Activated naive CD8-positive, alpha-beta T cell (primary cell): ENCODE measurements at regions not wholly inside any gene's neighbourhood (a gene's known extent, or its start where the extent isn't known, plus 50 kb on each side); places are given as distances from the start of the nearest gene placed in this dataset.

ENCODE experiments used
- H3K27ac Mint-ChIP-seq: one replicate; pipeline ENCODE4 v1.8.0; 2021; ENCODE audit warnings: mixed read lengths
- H3K27me3 Mint-ChIP-seq: one replicate; pipeline ENCODE4 v1.8.0; 2021; ENCODE audit warnings: mixed read lengths
- H3K36me3 Mint-ChIP-seq: one replicate; pipeline ENCODE4 v1.8.0; 2021; ENCODE audit warnings: mixed read lengths
- H3K4me1 Mint-ChIP-seq: one replicate; pipeline ENCODE4 v1.8.0; 2021; ENCODE audit warnings: low read depth, mixed read lengths
- H3K4me3 Mint-ChIP-seq: one replicate; pipeline ENCODE4 v1.8.0; 2021; ENCODE audit warnings: mild to moderate bottlenecking, mixed read lengths
- H3K9me3 Mint-ChIP-seq: one replicate; pipeline ENCODE4 v1.8.0; 2021; ENCODE audit warnings: low read depth, mixed read lengths

GRCh38 chr4:38213083-38213805 is 253.0 kb downstream of the PTTG2 start:
- Mint-ChIP-seq H3K36me3 (no peaks in the 10 kb centered on the region), H3K4me3 (no peak overlapping the region), H3K9me3 (no peaks in the 10 kb centered on the region), H3K4me1 (no peaks in the 10 kb centered on the region), H3K27me3 (no peaks in the 10 kb centered on the region), H3K27ac (no peak overlapping the region)

- Mint-ChIP-seq H3K4me1 (no peaks in the 10 kb centered on the region), H3K36me3 (peaks cover 3% of the 10 kb centered on the region), H3K27me3 (peaks cover 1% of the 10 kb centered on the region), H3K9me3 (no peaks in the 10 kb centered on the region), H3K4me3 (no peak overlapping the region), H3K27ac (no peak overlapping the region)
Observed at GRCh38 chr4:38222892-38223291, 262.7 kb downstream of the PTTG2 start.

GRCh38 chr4:38223306-38223705 is 263.1 kb downstream of the PTTG2 start:
- no peak overlapping the region for H3K4me3 Mint-ChIP-seq
- H3K27ac Mint-ChIP-seq: no peak overlapping the region
- H3K9me3 Mint-ChIP-seq: no peaks in the 10 kb centered on the region
- peaks cover 3% of the 10 kb centered on the region for H3K36me3 Mint-ChIP-seq
- peaks cover 1% of the 10 kb centered on the region for H3K27me3 Mint-ChIP-seq
- H3K4me1 Mint-ChIP-seq: no peaks in the 10 kb centered on the region

GRCh38 chr4:38223782-38224236 is 263.6 kb downstream of the PTTG2 start:
- Mint-ChIP-seq H3K4me3 (no peak overlapping the region), H3K9me3 (no peaks in the 10 kb centered on the region), H3K27ac (no peak overlapping the region), H3K27me3 (peaks cover 1% of the 10 kb centered on the region), H3K4me1 (no peaks in the 10 kb centered on the region), H3K36me3 (peaks cover 3% of the 10 kb centered on the region)

- Mint-ChIP-seq H3K9me3 (no peaks in the 10 kb centered on the region), H3K4me1 (no peaks in the 10 kb centered on the region), H3K4me3 (no peak overlapping the region), H3K27ac (no peak overlapping the region), H3K27me3 (peaks cover 1% of the 10 kb centered on the region), H3K36me3 (peaks cover 3% of the 10 kb centered on the region)
Observed at GRCh38 chr4:38224850-38225249, 264.7 kb downstream of the PTTG2 start.

- H3K4me1 Mint-ChIP-seq: no peaks in the 10 kb centered on the region
- H3K27ac Mint-ChIP-seq: no peak overlapping the region
- no peak overlapping the region for H3K4me3 Mint-ChIP-seq
- peaks cover 3% of the 10 kb centered on the region for H3K36me3 Mint-ChIP-seq
- no peaks in the 10 kb centered on the region for H3K27me3 Mint-ChIP-seq
- no peaks in the 10 kb centered on the region for H3K9me3 Mint-ChIP-seq
Observed at GRCh38 chr4:38226170-38226569, 266.0 kb downstream of the PTTG2 start.

- peaks cover 5% of the 10 kb centered on the region for H3K36me3 Mint-ChIP-seq
- no peak overlapping the region for H3K27ac Mint-ChIP-seq
- H3K27me3 Mint-ChIP-seq: no peaks in the 10 kb centered on the region
Observed at GRCh38 chr4:38230121-38230801, 270.1 kb downstream of the PTTG2 start.

GRCh38 chr4:38230821-38231563 is 270.8 kb downstream of the PTTG2 start:
- no peaks in the 10 kb centered on the region for H3K27me3 Mint-ChIP-seq
- peaks cover 5% of the 10 kb centered on the region for H3K36me3 Mint-ChIP-seq
- H3K4me3 Mint-ChIP-seq: no peak overlapping the region
- H3K9me3 Mint-ChIP-seq: no peaks in the 10 kb centered on the region
- no peaks in the 10 kb centered on the region for H3K4me1 Mint-ChIP-seq
- H3K27ac Mint-ChIP-seq: no peak overlapping the region

More at GRCh38 chr4:38230121-38230801, 270.1 kb downstream of the PTTG2 start:
- Mint-ChIP-seq H3K9me3 (no peaks in the 10 kb centered on the region), H3K4me3 (no peak overlapping the region), H3K4me1 (no peaks in the 10 kb centered on the region)

GRCh38 chr4:38231626-38232025 is 271.4 kb downstream of the PTTG2 start:
- Mint-ChIP-seq H3K9me3 (no peaks in the 10 kb centered on the region), H3K4me1 (no peaks in the 10 kb centered on the region), H3K27me3 (no peaks in the 10 kb centered on the region), H3K4me3 (no peak overlapping the region), H3K27ac (no peak overlapping the region), H3K36me3 (peaks cover 5% of the 10 kb centered on the region)

GRCh38 chr4:38232741-38233140 is 272.5 kb downstream of the PTTG2 start:
- H3K4me3 Mint-ChIP-seq: no peak overlapping the region
- H3K4me1 Mint-ChIP-seq: no peaks in the 10 kb centered on the region
- H3K9me3 Mint-ChIP-seq: no peaks in the 10 kb centered on the region

GRCh38 chr4:38233727-38234480 is 273.7 kb downstream of the PTTG2 start:
- Mint-ChIP-seq H3K27ac (no peak overlapping the region), H3K4me3 (no peak overlapping the region)

More at GRCh38 chr4:38232741-38233140, 272.5 kb downstream of the PTTG2 start:
- H3K27ac Mint-ChIP-seq: no peak overlapping the region
- H3K27me3 Mint-ChIP-seq: no peaks in the 10 kb centered on the region
- peaks cover 5% of the 10 kb centered on the region for H3K36me3 Mint-ChIP-seq

GRCh38 chr4:38235354-38235753 is 275.2 kb downstream of the PTTG2 start:
- H3K36me3 Mint-ChIP-seq: peaks cover 5% of the 10 kb centered on the region
- H3K27me3 Mint-ChIP-seq: no peaks in the 10 kb centered on the region
- no peaks in the 10 kb centered on the region for H3K9me3 Mint-ChIP-seq
- no peak overlapping the region for H3K4me3 Mint-ChIP-seq
- no peak overlapping the region for H3K27ac Mint-ChIP-seq
- H3K4me1 Mint-ChIP-seq: no peaks in the 10 kb centered on the region

More at GRCh38 chr4:38233727-38234480, 273.7 kb downstream of the PTTG2 start:
- Mint-ChIP-seq H3K27me3 (no peaks in the 10 kb centered on the region), H3K4me1 (no peaks in the 10 kb centered on the region), H3K9me3 (no peaks in the 10 kb centered on the region), H3K36me3 (peaks cover 5% of the 10 kb centered on the region)

- H3K27me3 Mint-ChIP-seq: no peaks in the 10 kb centered on the region
- no peak overlapping the region for H3K27ac Mint-ChIP-seq
- H3K4me1 Mint-ChIP-seq: no peaks in the 10 kb centered on the region
- H3K4me3 Mint-ChIP-seq: no peak overlapping the region
- peaks cover 5% of the 10 kb centered on the region for H3K36me3 Mint-ChIP-seq
- H3K9me3 Mint-ChIP-seq: no peaks in the 10 kb centered on the region
Observed at GRCh38 chr4:38236003-38236402, 275.8 kb downstream of the PTTG2 start.

GRCh38 chr4:38236503-38236902 is 276.3 kb downstream of the PTTG2 start:
- Mint-ChIP-seq H3K9me3 (no peaks in the 10 kb centered on the region), H3K4me1 (no peaks in the 10 kb centered on the region), H3K4me3 (no peak overlapping the region), H3K36me3 (peaks cover 5% of the 10 kb centered on the region), H3K27ac (no peak overlapping the region), H3K27me3 (no peaks in the 10 kb centered on the region)
